NCI-H82 treated with DMSO at 0.1 percent for 48 hours (cell line): ENCODE measurements at regions not wholly inside any gene's neighbourhood (a gene's known extent, or its start where the extent isn't known, plus 50 kb on each side); places are given as distances from the start of the nearest gene placed in this dataset.

Experiments
- DNase-seq: peaks from one replicate; lab custom pipeline; 2025; ENCODE audit not compliant: unreplicated experiment; lab: John Stamatoyannopoulos, UW

GRCh38 chr22:44615602-44616180 is 86.3 kb upstream of the PRR5 start:
- DNase-seq, result no peak

GRCh38 chr22:44615146-44615545 is 86.9 kb upstream of the PRR5 start:
- DNase-seq, result no peak

- no peak for DNase-seq
These were observed 88.8 kb upstream of the PRR5 start for GRCh38 chr22:44613196-44613595.

GRCh38 chr22:44611880-44612496 is 90.0 kb upstream of the PRR5 start:
- no peak for DNase-seq

GRCh38 chr22:44610071-44610470 is 91.9 kb upstream of the PRR5 start:
- no peak for DNase-seq

GRCh38 chr22:44609400-44609988 is 92.5 kb upstream of the PRR5 start:
- DNase-seq, result no peak

GRCh38 chr22:44608597-44609399 is 93.2 kb upstream of the PRR5 start:
- no peak for DNase-seq

GRCh38 chr22:44606126-44606525 is 95.9 kb upstream of the PRR5 start:
- DNase-seq, result no peak

GRCh38 chr22:44605486-44605885 is 96.5 kb upstream of the PRR5 start:
- DNase-seq, result no peak

GRCh38 chr22:44604991-44605390 is 97.0 kb upstream of the PRR5 start:
- no peak for DNase-seq

GRCh38 chr22:44604455-44604854 is 97.5 kb upstream of the PRR5 start:
- DNase-seq, result no peak

- DNase-seq, result no peak
These were observed 98.2 kb upstream of the PRR5 start for GRCh38 chr22:44603767-44604166.

GRCh38 chr22:44601725-44602124 is 100.3 kb upstream of the PRR5 start:
- DNase-seq, result no peak

GRCh38 chr22:44601189-44601588 is 100.8 kb upstream of the PRR5 start:
- no peak for DNase-seq

- DNase-seq, result no peak
These were observed 101.7 kb upstream of the PRR5 start for GRCh38 chr22:44600207-44600785.

GRCh38 chr22:44599500-44600140 is 101.6 kb upstream of the RTL6 start:
- no peak for DNase-seq

GRCh38 chr22:44599084-44599483 is 101.1 kb upstream of the RTL6 start:
- no peak for DNase-seq

- no peak for DNase-seq
These were observed 99.6 kb upstream of the RTL6 start for GRCh38 chr22:44597616-44598015.

GRCh38 chr22:44596396-44597125 is 98.5 kb upstream of the RTL6 start:
- no peak for DNase-seq

GRCh38 chr22:44595841-44596341 is 97.9 kb upstream of the RTL6 start:
- DNase-seq, result no peak
